Activated CD4-positive, alpha-beta T cell treated with anti-CD3 and anti-CD28 coated beads, Interleukin-2, Interleukin-6, amounts not matched to agents 100 ng/mL and 50 ng/mL, durations not matched to agents 16 hours and 8 hours (primary cell): ENCODE measurements at regions not wholly inside any gene's neighbourhood (a gene's known extent, or its start where the extent isn't known, plus 50 kb on each side); places are given as distances from the start of the nearest gene placed in this dataset.
"Not testable (repeated sequence)": the region's sequence is repeated elsewhere in the genome, so short reads cannot be mapped to it uniquely, and the experiment has no call there.

Experiments
- DNase-seq: peaks from one replicate; pipeline ENCODE4 v3.0.0-alpha.2; 2020

GRCh38 chr1:101428562-101428961 lies 191.7 kb downstream of the S1PR1 start:
- no peak for DNase-seq

GRCh38 chr1:101431956-101432510 lies 195.2 kb downstream of the S1PR1 start:
- DNase-seq = no peak

DNA sequence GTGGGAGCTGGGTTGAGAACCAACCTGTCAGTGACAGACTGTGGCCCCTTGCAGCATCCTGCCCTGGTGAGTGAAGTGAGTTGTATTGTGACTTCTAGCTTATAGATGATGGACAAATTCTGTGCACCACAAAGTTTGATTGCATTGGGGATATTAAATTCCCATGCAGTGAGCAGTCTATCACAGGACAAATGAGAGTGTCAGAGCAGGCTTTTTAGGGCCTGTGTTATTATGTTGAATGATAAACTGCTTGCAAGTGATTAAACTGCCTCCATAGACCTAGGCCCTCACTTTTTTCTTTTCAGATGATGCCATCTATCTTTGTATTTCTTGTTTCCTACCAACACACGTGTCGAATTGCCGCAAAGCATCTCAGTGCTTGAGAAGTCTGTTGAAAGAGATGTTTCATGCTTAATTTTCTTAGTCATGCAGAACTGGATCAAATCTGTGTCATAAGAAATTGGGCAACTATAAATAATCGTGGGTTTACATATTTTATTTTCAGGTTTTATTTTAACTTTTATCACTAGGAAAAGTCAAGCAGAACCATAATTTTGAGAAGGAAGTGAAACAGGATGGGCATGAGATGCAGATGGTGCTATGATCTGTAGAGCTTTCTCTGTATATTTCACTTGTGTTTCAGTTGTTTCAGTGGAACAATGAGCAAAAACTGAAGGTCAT lies 199.2 kb downstream of the S1PR1 start:
- DNase-seq = no peak

GRCh38 chr1:101437800-101438199 lies 201.0 kb downstream of the S1PR1 start:
- no peak for DNase-seq

DNA sequence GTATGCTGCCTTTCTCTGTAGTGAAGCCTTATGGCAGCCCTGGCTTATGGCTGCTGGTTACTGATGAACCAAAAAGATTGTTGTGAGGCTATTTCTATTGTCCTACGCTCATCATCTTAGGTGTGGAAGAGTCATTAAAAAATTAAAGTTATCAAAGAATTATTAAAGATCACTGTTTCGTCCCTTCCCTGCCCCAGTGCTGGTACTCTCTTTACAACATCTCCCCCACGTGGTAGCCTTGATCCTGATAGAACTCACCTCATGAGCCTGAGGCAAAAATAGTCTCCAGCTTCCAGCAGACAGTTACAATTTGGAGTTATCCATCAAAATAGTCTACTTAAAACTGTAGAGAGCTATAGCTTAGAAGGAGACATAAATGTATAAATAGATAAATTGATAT lies 201.5 kb downstream of the S1PR1 start:
- DNase-seq = no peak

DNA sequence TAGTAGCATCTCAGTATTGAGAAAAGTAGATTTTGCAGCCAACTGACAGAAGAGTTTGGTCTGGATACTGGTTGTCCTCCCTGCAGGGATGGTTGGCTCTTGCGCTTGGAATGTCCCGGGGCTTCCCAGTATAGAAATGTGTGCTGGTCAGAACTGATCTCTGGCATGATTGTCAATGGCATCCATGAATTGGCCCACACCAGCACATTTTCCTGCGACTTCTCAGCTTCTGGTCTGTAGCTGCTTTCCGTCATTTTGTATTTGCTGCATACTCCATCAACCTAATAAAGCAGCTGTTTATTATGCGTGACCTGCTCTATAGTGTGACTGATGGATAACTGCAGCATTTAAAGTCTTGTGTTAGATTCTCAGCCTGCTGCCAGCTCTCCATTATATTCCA lies 203.7 kb downstream of the S1PR1 start:
- no peak for DNase-seq

DNA sequence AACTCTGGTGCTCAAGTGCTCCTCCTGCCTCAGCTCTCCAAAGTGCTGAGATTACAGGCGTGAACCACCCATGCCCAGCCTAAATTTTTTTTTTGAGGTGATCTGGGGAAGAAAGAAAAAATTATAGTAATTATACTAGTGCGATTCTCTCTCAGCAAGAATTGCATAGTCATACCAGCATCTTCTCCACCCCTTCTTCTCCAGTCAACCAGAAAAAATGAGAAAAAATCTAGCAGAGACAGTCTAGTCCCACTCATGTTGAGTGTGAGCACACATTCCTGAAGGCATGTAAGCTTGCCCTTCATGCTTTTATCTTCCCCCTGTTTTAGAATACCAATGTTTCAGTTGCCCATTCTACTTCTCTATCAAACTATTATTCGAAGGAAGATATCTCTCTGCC lies 207.6 kb downstream of the S1PR1 start:
- DNase-seq = no peak

DNA sequence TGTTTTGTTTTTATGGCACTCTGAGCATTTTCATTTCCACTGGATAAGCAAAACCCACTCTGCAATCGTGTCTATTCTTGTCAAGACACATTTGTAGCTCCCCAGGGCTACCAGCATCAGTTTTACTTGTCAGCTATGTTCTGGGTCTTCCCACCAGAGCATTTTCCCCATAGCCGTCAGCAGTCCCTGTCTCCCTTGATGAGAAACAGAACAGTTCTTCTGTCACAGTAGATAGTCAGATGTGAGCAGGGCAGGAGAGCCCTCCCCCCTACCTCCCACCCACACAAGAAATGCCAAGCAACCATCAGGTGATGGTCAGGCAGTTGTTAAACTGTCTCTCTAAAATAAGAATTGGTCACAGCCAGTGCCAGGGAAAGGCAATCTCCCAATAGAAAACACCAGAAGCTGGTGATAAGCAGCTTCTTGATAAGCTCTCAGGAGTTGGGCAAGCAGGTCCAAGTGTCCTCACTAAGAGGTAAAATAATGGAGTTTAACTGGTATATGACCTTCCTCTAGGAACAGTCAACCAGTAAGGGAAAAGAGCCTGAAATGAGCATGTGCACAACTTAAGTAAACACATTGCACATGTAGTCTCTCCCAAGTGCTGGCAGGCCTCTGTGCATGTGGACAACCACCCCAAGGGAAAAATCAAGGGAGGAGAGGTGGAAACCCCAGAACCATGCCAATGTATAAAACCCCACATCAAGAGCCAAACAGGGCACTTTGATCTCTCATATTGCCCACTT lies 208.2 kb downstream of the S1PR1 start:
- no peak for DNase-seq

GRCh38 chr1:101448018-101448417 lies 211.2 kb downstream of the S1PR1 start:
- no peak for DNase-seq

- not testable (repeated sequence) for DNase-seq
Observed at GRCh38 chr1:101450691-101451090, 213.9 kb downstream of the S1PR1 start.

DNA sequence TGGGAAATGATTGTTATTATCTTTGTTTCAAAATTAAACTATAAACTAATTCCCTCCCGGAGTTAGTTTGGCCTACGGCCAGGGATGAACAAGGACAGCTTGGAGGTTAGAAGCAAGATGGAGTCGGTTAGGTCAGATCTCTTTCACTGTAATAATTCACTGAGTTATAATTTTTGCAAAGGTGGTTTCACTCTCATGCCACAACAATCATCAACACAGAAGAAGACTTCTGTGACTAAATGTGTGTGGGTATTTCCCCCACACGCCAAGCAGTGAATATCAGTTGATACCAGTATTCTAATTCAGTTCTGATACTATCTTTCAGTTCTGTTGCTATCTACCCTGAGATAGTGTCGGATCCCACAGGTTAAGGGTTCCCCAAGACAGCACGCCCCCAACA lies 215.1 kb downstream of the S1PR1 start:
- peak; percentile 10 for DNase-seq

GRCh38 chr1:101452825-101453224 lies 216.0 kb downstream of the S1PR1 start:
- no peak for DNase-seq

DNA sequence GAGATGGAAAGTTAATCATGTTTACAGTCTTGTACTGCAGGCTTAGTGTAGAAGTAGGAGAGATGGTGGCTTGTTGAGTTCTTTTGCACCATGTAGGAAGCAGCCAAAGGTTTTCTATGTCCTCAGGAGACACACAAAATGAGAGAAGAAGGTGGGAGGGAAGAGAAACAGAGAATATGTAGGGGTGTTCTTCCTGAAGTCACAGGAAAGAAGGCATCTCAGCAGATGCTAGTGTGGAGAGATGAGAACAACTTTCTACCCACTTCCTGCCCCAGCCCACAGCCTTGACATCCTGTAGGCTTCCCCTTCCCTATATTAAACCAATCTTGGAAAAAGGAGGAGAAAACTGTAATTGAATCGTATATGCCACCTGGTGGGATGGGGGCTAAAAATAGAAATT lies 217.0 kb downstream of the S1PR1 start:
- DNase-seq = peak; percentile 2

DNA sequence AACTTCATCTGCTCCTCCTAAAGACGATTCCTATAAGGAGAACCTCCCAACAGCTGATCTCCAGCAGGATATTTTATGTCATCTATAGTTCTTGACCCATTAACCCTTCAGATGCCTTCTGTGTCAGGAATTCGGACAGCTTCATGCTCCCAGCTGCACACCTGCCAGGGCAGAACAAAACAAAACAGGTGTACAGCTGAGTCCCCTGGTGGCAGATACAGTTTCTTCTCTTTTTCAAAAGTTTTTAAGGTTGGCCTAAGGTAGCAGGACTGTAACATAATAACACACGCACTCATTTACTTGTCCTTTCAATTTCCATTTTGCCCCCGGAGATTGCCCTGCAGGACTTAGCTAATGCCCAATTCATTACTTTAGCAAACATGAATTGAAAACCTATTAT lies 218.3 kb downstream of the S1PR1 start:
- no peak for DNase-seq

GRCh38 chr1:101460739-101461138 lies 223.9 kb downstream of the S1PR1 start:
- DNase-seq = no peak

GRCh38 chr1:101463195-101463594 lies 226.4 kb downstream of the S1PR1 start:
- no peak for DNase-seq

DNA sequence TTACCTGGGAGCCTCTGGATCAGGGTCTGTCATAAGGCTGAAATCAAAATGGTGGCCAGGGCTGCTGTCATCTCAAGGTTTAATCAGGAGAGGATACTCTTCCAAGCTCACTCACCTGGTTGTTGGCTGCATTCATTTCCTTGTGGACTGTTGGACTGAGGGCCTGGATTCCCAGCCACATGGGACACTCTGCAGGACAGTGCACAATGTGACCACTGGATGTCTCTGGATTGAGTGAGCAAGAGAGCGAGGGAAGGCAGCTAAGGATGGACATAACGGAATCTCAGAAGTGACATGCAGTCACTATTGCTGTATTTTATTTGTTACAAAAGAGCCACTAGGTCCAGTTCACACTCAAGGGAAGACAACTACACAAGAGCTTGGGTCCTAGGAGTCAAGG lies 229.1 kb downstream of the S1PR1 start:
- no peak for DNase-seq

DNA sequence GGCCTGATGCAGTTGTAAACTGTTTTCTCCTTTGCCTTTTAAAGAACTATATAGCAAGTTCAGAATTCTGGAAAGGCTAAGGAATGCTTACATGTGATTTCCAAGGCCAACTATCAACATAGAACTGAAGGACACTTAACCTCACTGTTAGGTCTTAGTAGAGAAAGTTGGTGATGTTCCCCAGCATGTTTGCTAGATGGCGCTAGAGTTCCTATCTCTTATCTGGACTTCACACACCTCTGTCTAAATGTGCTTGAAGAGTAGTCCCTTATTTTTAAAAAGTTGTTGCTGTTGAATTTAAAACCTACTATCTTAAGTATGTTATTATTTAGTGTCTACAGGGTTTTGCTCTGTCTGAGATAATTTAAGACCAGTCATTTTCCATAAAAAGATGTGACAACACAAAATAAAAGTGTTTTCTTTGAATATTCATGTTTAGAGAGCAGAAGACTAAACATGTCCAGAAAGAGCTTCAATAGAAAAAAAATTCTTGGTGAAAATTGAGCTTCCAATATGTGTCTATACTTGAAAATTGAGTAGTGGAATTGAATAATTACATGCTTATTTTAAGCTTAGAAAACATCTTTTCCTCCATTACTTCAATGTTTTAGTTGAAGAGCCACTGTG lies 237.3 kb downstream of the S1PR1 start:
- peak; percentile 29 for DNase-seq

DNA sequence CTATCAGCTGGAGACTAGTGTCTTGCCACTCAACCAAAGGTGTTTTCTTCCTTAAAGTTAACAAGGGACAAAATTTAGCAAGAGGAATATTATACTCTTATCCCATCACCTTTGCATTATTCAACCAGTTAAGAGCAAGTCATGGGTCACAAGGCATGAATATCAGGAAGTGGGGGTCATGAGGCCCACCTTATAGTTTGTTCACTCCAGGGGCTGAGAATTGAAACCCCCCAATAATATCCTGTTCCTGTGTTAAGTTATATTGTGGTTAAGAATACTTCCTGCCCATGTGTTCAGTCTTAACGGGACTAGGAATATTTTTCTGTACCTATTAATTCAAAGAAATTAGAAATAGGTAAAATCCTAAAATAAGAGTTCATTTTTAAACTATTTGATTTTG lies 239.7 kb downstream of the S1PR1 start:
- DNase-seq = no peak

DNA sequence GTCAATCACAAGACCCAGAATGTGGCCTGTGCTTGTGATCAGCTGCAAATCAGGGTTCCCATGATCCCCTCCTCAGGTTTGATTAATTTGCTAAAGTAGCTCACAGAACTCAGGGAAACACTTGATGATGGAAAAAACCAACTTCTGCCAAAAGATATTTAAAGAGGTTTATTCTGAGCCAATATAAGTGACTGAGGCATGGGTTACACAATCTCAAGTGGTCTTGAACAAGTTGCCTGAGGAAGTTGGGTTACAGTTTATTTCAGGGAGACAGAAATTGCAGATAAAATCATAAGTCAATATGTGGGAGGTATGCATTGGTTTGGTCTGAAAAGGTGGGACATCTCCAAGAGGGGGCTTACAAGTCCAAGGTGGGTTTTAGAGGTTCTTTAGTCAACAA lies 243.1 kb downstream of the S1PR1 start:
- no peak for DNase-seq

GRCh38 chr1:101482306-101482705 lies 245.5 kb downstream of the S1PR1 start:
- no peak for DNase-seq

- no peak for DNase-seq
Observed at GRCh38 chr1:101483982-101484688, 247.3 kb downstream of the S1PR1 start.

DNA sequence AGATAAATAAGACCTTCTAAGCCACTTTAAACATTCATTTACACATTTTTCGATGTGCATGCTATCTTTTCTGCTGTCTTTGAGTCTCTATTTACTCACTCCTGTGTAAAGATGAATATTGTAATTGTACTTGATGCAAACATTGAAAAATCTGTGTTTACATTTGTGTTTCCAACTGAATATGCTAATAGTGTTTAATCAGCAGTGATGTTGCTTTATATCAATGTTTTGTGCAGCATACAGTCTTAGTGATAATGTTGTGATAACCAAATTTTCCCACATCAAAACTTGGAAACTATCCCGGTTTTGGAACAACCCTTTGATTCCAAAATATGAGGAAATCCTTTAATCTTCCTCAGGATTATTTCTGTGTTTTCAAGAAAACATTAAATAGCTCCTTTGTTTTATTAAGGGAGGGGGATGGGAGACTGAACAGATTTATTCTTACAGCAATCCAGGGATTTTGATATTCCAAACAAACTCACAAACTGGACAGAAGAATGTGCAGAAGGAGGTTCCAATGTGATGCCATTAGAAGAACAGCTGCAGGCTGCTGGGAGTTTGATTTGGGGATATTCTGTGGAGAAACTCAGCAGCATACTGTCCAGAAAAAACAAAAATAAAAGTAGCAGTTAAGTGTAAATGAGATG lies 248.0 kb downstream of the S1PR1 start:
- no peak for DNase-seq
